ENCODE measurements at regions not wholly inside any gene's neighbourhood (a gene's known extent, or its start where the extent isn't known, plus 50 kb on each side); places are given as distances from the start of the nearest gene placed in this dataset.

- no peak for DNase-seq
These were observed 178.1 kb downstream of the FGF1 start for GRCh38 chr5:142507531-142508372.

GRCh38 chr5:142506756-142507155, 179.1 kb downstream of the FGF1 start:
- DNase-seq: no peak

- no peak for DNase-seq
These were observed 179.8 kb downstream of the FGF1 start for GRCh38 chr5:142506046-142506445.

- no peak for DNase-seq
These were observed 177.1 kb upstream of the SPRY4 start for GRCh38 chr5:142501890-142502289.

- no peak for DNase-seq
These were observed 175.5 kb upstream of the SPRY4 start for GRCh38 chr5:142500227-142500905.

- no peak for DNase-seq
These were observed 174.9 kb upstream of the SPRY4 start for GRCh38 chr5:142499591-142500226.

- no peak for DNase-seq
These were observed 173.5 kb upstream of the SPRY4 start for GRCh38 chr5:142498298-142498697.

GRCh38 chr5:142495531-142495930, 170.7 kb upstream of the SPRY4 start:
- DNase-seq: no peak

GRCh38 chr5:142493875-142494518, 169.2 kb upstream of the SPRY4 start:
- no peak for DNase-seq

- no peak for DNase-seq
These were observed 168.0 kb upstream of the SPRY4 start for GRCh38 chr5:142492781-142493281.

- DNase-seq: no peak
These were observed 166.9 kb upstream of the SPRY4 start for GRCh38 chr5:142491679-142492078.

- DNase-seq: no peak
These were observed 166.4 kb upstream of the SPRY4 start for GRCh38 chr5:142491270-142491669.

GRCh38 chr5:142486581-142486980, 161.8 kb upstream of the SPRY4 start:
- no peak for DNase-seq

- no peak for DNase-seq
These were observed 161.2 kb upstream of the SPRY4 start for GRCh38 chr5:142486020-142486419.

GRCh38 chr5:142484821-142485387, 160.1 kb upstream of the SPRY4 start:
- DNase-seq: no peak

GRCh38 chr5:142482207-142482606, 157.4 kb upstream of the SPRY4 start:
- no peak for DNase-seq

- no peak for DNase-seq
These were observed 156.6 kb upstream of the SPRY4 start for GRCh38 chr5:142481410-142481809.

- DNase-seq: no peak
These were observed 155.2 kb upstream of the SPRY4 start for GRCh38 chr5:142479854-142480519.

GRCh38 chr5:142479150-142479549, 154.3 kb upstream of the SPRY4 start:
- no peak for DNase-seq

- DNase-seq: no peak
These were observed 153.3 kb upstream of the SPRY4 start for GRCh38 chr5:142478113-142478512.

GRCh38 chr5:142475102-142475513, 150.3 kb upstream of the SPRY4 start:
- DNase-seq: no peak

GRCh38 chr5:142474431-142475094, 149.7 kb upstream of the SPRY4 start:
- no peak for DNase-seq
